ENCODE measurements at regions not wholly inside any gene's neighbourhood (a gene's known extent, or its start where the extent isn't known, plus 50 kb on each side); places are given as distances from the start of the nearest gene placed in this dataset.

- DNase-seq = no peak
Measured at GRCh38 chr16:5678371-5678770, 580.8 kb upstream of the EEF2KMT start.

- DNase-seq = no peak
Measured at GRCh38 chr16:5671421-5671820, 573.8 kb upstream of the EEF2KMT start.

- DNase-seq = no peak
Measured at GRCh38 chr16:5670198-5670597, 572.6 kb upstream of the EEF2KMT start.

- DNase-seq = peak; percentile 27
Measured at GRCh38 chr16:5668553-5668952, 571.0 kb upstream of the EEF2KMT start.

- DNase-seq = peak; percentile 31
Measured at GRCh38 chr16:5665834-5666233, 568.2 kb upstream of the EEF2KMT start.

- DNase-seq = no peak
Measured at GRCh38 chr16:5653789-5654188, 556.2 kb upstream of the EEF2KMT start.

- no peak for DNase-seq
Measured at GRCh38 chr16:5653041-5653440, 555.4 kb upstream of the EEF2KMT start.

GRCh38 chr16:5649762-5650743 is 552.5 kb upstream of the EEF2KMT start:
- DNase-seq = peak; percentile 7

GRCh38 chr16:5647051-5647450 is 549.5 kb upstream of the EEF2KMT start:
- DNase-seq = no peak

- DNase-seq = no peak
Measured at GRCh38 chr16:5643855-5644531, 546.4 kb upstream of the EEF2KMT start.

GRCh38 chr16:5642436-5642835 is 544.8 kb upstream of the EEF2KMT start:
- DNase-seq = peak; percentile 50

GRCh38 chr16:5642011-5642410 is 544.4 kb upstream of the EEF2KMT start:
- DNase-seq = no peak

GRCh38 chr16:5640883-5641282 is 543.3 kb upstream of the EEF2KMT start:
- DNase-seq = no peak

GRCh38 chr16:5639531-5639930 is 541.9 kb upstream of the EEF2KMT start:
- DNase-seq = no peak

- no peak for DNase-seq
Measured at GRCh38 chr16:5635331-5635730, 537.7 kb upstream of the EEF2KMT start.

GRCh38 chr16:5634666-5635180 is 537.1 kb upstream of the EEF2KMT start:
- no peak for DNase-seq

- peak; percentile 12 for DNase-seq
Measured at GRCh38 chr16:5633845-5634440, 536.3 kb upstream of the EEF2KMT start.

- no peak for DNase-seq
Measured at GRCh38 chr16:5622234-5622884, 524.8 kb upstream of the EEF2KMT start.

GRCh38 chr16:5621826-5622225 is 524.2 kb upstream of the EEF2KMT start:
- DNase-seq = no peak

GRCh38 chr16:5619304-5619703 is 521.7 kb upstream of the EEF2KMT start:
- no peak for DNase-seq

- DNase-seq = no peak
Measured at GRCh38 chr16:5616841-5617240, 519.2 kb upstream of the EEF2KMT start.

GRCh38 chr16:5615868-5616642 is 518.5 kb upstream of the EEF2KMT start:
- DNase-seq = peak; percentile 78

Measured in NCI-H2227 treated with DMSO at 0.1 percent for 48 hours (cell line).